Gastroesophageal sphincter (tissue), 3 donors: ENCODE measurements at regions not wholly inside any gene's neighbourhood (a gene's known extent, or its start where the extent isn't known, plus 50 kb on each side); places are given as distances from the start of the nearest gene placed in this dataset.

Experiments used
- CTCF ChIP-seq, 4 experiments: fragments of 200-600 bp in 2 of 4; fragments of 450-650 bp in 2 of 4; sonication (generic) in 1 of 4; IDR thresholded peaks; one replicate each; pipeline ENCODE4 v1.5.1; 2017 to 2019; ENCODE audit warnings: antibody characterized with exemption in 4 of 4, mild to moderate bottlenecking in 2 of 4, moderate library complexity in 2 of 4
- EP300 ChIP-seq: sonication (generic); formaldehyde crosslinking; IDR thresholded peaks from one replicate; pipeline ENCODE4 v1.6.1; 2017; ENCODE audit warnings: antibody characterized with exemption, mild to moderate bottlenecking
- POLR2AphosphoS5 ChIP-seq: sonication (generic); formaldehyde crosslinking; IDR thresholded peaks from one replicate; pipeline ENCODE4 v1.6.1; 2017; ENCODE audit warnings: antibody characterized with exemption

GRCh38 chr7:85764034-85764433 is 577.2 kb upstream of the SEMA3D start:
- TF ChIP-seq CTCF (IDR thresholded peaks at IDR 0.05) (no peak), POLR2AphosphoS5 (no peak), EP300 (no peak)
